ENCODE measurements at regions not wholly inside any gene's neighbourhood (a gene's known extent, or its start where the extent isn't known, plus 50 kb on each side); places are given as distances from the start of the nearest gene placed in this dataset.
"Not testable (repeated sequence)": the region's sequence is repeated elsewhere in the genome, so short reads cannot be mapped to it uniquely, and the experiment has no call there.

DNA sequence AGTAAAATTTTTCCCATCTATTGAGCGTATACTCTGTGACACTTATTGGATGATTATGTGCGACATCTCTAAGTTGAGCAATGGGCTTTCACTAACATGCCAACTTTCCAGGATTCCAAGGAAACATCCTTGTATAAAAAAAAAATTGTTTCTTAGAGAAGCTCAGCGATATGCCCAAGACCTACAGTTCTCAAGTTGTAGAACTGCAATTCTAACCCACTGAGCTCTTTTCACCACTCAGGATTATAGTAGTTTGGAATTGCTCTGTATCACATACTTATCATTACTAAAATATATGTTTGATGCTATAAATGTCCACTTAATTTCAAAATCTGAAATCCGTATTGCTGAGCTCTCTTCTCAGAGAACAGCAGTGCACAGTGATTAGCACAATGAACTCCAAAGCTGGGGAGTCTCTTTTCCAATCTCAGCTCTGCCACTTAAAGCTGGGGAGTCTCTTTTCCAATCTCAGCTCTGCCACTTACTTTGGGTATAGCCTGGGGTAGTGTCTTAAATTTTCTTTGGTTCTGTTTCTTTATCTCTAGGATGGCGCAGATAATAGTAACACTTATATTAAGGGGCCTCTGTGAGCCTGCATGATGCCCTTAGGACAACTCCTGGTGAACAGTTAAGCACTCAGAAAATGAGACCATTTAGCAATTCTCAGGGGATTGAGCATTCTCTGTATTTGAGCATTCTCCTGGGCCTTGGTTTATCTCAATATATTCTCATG is 1722.2 kb upstream of the AGA start:
- no peak for DNase-seq

DNA sequence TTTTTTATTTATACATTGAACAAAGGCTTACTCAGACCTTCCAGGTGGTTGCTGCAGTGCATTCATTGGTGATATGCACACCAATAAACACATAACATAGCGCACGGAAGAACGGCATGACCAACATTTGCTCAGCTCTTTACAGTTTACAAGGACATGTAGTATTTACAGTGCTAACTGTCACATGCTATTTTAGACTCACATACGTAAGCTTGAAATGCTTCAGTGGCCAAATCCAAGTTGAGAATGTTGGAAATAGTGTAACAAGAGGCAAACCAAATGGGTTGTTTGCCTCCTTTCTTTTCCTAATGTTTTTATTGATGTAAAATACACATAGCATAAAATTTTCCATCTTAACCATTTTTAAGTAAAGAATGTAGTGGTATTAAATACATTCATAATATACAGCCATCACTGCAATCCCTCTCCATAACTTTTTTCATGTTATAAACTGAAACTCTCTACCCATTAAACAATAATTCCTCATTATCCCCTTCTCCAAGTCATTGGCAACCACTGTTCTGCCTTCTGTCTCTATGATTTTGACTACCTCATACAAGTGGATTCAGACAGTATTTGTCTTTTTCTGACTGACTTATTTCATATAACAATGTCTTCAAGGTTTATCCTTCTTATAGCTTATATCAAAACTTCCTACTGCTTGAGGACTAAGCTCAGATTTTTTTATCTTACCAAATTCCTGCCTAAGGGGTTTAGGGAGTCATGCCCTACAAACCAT is 1722.9 kb upstream of the AGA start:
- DNase-seq: no peak

DNA sequence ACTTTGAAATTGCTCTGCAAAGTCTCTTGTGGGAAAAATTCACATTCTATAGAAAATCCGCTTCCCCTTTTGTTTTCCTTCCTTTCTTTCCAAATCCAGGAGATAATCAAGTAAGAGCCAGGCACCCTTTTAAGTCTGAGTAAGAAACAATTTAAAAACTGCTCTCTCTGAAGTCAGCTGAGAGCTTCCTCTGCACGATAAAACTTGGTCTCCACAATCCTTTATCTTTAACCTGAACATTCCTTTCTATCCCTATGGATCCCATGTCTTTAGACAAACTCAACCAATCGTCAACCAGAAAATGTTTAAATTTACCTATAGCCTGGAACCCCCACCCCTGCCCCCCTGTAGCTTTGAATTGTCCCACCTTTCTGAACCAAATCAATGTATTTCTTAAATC is 1723.6 kb upstream of the AGA start:
- no peak for DNase-seq

DNA sequence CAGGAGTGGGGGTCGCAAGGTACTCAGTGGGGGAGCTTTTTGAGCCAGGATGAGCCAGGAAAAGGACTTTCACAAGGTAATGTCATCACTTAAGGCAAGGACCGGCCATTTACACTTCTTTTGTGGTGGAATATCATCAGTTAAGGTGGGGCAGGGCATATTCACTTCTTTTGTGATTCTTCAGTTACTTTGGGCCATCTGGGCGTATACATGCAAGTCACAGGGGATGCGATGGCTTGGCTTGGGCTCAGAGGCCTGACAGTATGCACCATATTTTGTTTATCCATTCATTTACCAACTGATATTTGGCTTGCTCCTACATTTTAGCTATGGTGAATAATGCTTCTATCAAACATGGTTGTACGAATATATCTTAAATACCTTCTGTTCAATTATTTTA is 1728.1 kb upstream of the AGA start:
- DNase-seq: not testable (repeated sequence)

DNA sequence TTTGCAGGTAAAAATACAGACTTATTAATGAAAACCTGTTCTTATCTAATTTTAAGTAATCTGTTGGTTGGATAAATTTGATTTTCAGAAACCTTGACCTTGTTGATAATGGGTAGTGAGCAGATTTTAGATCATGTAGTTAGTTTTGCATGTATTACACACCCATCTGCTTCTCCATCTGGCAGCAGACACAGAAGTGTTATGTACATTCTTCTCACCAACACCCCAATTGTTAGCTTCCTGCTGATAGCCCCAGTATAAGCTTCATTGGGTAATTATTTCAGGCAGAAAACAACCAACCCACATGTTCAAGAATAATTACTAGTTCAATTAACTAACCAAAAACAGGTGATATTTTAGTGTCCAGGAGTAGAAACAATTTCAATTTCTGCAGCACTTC is 1740.5 kb upstream of the AGA start:
- no peak for DNase-seq

DNA sequence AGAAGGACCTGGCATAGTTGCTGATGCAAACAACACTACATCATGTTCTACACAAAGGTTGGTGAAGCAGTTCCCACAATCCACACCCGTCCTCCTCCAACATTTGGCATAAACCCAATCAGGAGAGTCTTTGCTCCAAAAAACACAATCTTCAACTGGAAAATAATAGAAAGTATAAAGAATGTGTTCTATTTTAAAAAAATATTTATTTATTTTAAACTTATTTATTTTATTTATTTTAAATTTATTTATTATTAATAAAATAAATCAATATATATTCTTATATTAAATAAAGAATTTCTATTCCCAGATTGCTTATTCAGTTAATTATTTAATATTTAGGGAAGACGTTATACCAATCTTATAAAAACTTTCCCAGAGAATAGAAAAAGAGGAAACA is 1753.7 kb upstream of the AGA start:
- DNase-seq: no peak

DNA sequence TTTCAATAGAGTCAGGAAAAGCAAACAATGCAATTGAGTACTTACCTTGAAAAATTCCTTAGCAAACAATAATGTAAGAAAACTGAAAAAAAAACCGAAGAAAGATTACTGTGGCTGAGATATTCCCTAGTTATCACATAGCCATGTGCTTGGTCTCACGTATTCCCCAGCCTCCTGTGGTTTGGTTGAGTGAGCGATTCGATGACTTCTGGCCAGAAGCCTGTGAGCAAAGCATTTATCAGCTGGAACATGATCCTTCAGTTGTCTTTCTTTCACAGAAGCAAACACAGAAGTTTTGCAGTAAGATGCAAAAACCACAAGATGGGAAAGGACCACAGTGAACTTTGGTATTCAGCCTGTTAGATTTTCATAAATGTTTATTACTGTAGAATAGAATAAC is 1754.3 kb upstream of the AGA start:
- no peak for DNase-seq

DNA sequence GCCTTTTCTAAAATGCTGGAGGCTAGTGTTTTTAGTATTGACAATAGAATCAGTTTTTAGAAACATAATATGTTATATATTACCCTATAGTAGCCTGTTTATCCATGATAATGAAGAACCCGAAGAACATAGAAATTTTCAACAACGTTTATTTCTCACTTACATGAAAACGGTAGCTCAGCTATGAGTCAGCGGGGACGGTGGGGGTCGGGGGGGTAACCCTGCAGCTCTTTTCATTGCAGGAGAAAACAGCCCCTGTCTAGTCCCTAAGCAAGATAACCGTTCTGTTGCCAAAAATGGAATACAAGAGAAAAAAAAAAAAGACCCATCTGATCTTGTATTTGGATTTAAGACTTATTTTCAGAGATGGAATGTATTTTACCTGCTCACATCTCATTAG is 1758.4 kb upstream of the AGA start:
- no peak for DNase-seq

DNA sequence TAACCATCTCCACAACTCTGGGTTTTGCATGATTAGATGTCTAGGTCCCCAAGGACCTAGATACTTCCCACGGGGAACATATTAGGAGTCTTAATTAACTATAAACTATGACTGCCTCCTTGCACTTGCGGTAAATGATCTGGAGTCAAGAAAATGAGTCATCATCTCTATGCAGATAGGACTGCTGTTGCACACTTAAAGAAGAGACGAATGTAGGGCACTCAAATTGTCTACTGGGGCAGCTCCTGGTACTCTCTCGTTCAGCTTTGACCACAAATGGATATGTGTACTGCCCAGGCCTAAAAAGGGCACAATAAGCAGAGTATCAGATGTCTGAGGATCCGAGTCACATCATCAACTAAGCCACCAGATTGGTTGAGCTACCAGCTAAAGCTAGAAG is 1783.4 kb upstream of the AGA start:
- DNase-seq: no peak

DNA sequence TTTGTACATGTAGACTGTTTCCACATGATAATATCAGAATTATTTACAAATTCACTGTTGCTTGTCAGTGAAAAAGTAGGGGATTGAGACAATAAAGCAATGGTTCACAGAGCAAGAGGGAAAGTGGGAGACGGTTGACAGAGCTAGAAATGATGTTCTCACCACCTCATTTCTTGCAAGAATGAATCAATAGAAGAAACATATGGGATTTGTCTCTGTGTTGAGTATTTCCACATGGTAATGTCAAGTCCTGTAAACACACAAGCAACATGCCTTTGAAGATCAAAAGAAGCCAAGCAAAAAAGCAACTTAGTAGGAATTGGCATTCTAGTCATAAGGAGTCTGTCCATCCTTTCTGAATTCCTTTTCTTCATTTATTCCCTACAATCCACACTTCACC is 1806.6 kb upstream of the AGA start:
- DNase-seq: no peak

DNA sequence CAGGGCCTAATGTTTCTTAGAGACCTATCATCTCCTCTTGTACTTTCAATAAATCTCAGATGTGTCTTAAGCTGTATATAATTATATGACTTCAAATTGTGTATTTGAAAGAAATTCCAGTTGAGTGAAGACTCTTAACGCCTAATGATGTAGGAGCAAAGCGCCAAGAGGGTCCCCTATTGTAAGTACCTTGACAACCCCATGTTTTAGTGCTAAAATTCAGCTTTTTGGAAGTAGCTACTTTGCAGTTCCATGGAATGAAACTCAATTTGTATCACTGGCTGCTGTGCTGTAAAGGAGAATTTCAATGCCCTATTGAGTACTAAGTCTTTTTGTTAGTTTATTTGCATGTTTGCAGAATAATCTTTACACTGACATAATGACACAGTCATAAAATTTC is 1826.6 kb upstream of the AGA start:
- DNase-seq: no peak

DNA sequence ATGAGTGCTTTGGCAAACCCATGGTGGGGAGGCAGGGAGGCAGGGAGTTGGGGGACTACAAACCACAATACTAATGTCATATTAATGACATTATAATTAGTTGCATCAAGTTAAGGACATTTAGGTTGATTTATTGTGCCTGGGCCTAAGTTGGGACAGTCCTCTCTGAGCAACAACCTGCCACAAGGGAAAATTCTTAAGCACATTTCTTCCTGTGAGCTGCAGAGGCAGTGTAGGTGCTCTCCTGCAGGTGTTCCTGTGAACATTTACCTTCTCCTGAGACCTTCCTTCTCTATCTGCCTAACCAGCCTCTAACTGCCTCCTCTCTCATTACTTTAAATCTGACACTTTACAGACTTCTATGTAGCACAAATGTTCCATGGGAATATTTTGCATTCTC is 1830.0 kb upstream of the AGA start:
- no peak for DNase-seq

DNA sequence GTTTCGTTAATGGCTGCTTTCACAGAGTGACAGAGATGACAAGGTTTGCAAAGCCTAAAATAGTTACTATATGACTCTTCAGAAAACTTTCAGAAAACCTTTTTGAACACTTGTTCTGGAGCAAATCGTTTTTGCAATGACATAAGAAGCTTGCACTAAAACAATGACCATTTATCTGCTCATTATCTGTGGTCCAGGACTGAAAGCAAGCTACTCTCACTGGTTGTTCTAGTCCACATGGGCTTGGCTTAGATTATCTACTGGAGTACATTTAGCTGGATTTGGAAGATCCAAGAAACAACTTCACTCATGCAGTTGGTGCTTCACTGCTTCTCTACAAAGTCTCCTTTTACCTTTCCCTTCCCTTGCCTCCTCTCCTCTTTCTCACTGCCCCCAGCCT is 1836.4 kb upstream of the AGA start:
- no peak for DNase-seq

DNA sequence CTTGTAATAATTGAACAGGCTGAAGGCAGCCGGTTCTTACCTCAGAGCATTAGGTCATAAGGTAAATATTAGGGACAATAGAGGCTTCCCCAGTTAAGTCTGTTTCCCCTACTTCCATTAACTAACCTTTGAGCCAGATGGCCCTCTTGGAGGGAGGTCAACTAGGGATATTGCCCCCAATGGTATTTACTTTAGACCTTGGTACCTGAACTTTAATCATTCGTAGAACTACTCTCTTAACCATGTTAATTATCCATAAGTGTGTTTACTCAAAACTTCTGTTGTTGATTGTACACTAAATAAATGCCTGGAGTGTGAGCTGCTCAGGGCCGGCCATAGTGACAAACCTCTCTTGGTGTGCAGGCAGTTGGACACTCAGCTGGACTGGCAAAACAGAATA is 1843.5 kb upstream of the AGA start:
- DNase-seq: no peak

DNA sequence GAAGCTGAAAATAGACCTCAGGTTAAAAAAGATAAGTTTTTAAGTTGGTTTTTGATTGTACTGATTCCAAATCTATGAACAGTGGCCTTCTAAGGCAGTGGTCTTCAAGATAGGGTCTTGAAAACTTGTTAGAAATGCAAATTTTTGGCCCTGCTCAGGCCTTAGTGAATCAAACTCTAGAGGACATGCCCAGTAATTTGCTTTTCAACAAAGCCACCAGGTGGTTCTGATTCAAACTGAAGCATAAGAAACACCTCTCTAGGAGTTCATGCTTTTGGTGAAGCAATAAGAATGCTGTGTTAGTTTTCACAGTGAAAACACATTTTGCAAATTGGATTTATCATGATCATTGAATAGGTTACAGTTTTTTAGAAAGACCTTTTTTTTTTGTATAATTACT is 1849.4 kb upstream of the AGA start:
- no peak for DNase-seq

DNA sequence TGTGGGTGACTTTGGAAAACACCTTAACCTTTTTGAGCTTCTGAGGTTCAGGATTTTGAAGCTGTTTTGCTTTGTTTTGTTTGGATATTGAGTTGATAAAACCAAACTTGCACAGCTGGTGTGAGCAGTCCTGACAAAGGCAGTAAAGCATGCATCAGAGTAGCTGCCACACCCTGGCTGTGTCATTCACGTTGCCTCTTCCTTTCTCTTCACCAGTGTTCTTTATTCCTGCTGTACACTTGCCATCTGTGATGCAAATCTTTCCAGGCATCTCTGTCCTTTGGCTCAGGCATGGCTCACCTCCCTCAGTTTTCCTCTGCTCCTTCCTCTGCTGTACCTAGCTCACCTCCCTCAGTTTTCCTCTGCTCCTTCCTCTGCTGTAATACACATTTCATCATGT is 1850.2 kb upstream of the AGA start:
- no peak for DNase-seq

DNA sequence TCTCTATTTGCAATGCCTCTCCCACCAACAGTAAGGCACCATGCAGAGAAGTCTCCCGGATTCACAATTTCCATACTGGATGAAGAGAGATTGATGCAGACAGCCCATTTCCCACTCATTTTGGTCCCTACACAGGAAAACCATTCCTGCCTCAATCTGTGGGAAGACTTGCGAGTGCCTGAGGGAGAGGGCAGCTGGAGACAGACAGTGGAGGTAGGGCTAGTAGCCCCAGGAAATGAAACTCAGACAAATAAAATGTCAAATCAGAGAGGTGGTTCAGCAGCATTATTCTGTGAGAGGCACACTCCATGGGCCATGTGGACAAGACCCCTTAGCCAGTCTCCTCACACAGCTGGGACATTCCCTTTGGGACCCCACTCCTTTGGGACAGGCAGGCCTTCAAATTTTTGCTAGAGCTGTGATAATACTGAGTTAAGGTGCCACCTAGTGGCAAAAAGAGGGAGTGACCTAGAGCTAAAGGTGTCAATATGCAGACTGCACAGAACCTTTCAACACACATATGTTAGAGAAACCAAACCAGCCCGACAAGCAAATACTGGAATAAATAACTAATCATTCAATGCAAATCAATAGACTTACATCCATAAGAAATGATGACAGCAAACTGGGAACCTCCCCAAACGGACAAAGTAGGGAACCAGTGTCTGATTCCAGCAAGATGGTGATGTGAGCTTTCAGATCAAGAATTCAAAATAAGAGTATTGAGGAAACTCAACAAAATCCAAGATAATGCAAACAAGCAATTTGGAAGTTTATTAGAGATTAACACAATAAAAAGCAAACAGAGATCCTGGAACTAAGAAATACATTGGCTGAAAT is 1865.3 kb upstream of the AGA start:
- no peak for DNase-seq

DNA sequence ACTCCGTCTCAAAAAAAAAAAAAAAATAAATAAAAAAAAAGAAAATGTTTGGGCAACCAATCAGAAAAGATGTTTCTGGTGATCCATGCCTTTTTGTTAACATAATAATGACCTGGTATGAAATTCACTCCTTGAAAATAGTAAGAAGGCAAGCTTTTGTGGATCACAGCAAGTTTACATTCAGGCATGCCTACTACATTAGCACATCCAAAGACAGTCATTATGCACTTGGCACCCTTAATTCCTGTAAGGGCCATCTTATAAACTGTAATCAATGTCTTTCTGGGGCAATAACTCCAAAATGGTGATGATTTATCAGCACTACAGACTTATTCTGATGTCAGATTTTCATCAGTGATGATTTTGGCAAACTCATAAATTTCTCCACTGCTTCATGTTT is 1871.6 kb upstream of the AGA start:
- no peak for DNase-seq

DNA sequence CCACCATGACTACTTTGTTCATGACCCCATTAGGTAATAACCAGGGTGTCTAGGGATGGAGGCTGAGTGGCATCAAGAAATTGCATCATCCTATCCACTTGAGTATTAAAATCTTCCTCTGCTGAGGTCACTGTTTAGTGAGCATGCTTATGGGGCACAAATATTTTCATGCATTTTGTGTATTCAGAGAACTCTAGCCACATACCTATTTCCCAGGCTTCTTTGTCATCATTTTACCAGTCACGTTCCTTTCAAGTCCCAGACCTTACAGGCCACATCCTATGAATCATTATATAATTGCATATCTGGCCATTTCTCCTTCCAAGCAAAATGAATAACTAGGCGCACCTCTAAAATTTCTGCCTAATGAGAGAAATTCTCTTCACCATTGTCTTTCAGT is 1882.9 kb upstream of the AGA start:
- no peak for DNase-seq

DNA sequence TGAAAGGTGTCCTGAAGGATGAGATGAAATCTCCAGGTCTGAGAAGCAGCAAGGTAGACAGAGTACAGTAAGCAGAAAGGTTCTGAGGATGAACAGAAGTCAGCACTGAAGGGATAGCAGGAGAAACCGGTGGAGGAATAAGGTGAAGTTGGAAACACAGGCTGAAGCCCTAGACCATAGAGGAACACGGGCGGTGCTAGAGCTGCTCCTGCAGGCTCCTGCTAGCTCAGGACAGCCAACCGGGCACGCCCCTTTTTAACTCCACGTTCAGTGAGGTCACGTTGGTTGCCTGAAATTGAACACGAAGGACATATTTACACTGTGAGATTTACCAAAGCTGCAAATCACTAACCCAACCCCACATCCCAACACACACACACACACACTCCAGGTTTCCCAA is 1886.4 kb upstream of the AGA start:
- DNase-seq: no peak

DNA sequence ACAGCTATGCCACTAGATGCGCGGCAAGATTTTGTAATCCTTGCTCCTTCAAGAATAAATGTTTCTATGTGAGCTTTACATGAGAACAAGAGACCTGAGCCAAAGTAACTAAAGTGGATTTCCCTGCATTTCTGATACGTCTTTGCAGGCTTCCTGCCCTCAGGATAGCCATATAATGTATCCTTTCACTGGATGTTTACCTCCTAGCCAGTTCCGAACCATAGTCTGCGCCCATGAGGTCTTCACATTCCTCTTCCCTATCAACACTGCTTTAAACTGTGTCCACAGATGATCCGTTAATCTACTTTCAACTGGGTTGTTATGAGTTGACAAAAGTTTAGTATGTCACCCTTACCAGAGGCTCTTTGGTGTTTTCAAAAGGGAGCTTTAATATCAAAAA is 1889.1 kb upstream of the AGA start:
- no peak for DNase-seq

DNA sequence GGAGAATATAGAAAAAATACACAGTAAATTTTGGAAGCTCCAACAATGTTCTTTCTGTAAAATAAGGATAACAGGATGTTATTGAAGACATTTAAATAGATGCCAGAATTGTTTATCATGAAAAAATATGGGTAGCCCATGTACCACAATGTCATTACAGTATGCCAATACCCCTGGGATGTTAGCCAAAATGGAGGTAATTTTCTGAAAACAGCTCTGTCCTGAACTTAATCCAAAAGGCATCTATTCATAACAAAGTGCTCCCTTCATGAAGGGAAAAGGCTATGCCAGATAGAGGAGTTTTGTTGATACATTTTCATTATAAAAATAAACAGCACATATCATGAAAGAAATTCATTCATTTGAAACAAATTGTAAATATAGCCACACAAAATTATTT is 1902.6 kb upstream of the AGA start:
- DNase-seq: no peak

DNA sequence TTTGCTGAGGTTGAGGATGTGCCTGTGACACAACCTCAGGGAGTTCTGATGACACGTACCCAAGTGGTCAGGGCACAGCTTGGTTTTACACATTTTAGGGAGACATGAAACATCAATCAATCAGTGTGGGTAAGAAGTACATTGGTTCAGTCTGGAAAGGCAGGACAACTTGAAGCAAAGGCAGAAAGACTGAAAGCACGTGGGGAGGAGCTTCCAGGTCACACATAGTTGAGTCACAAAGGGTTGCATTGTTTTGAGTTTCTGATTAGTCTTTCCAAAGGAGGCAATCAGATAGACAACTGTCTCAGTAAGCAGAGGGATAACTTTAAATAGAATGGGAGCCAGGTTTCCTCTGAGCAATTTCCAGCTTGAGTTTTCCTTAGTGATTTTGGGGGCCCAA is 1910.0 kb upstream of the AGA start:
- no peak for DNase-seq

DNA sequence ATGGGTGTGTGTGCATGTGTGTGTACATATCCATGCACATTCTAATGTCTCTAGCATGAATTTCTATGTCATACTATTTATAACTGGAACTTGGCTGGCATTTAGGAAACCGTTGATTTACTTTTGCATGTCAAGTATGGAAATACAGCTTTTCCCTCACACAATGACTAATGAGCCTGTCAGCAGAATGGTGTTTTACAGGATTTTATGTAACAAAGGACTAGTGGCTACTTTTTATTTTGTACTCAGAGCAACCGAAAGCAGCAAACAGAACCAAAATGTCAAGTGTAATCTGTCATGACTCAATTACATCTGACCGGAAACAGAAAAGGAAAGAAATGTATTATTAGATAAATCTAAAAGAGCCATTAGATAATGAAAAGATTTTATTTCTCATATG is 1911.5 kb upstream of the AGA start:
- no peak for DNase-seq

All from activated naive CD4-positive, alpha-beta T cell (primary cell).